Bronchial epithelial cell (primary cell): ENCODE measurements at regions not wholly inside any gene's neighbourhood (a gene's known extent, or its start where the extent isn't known, plus 50 kb on each side); places are given as distances from the start of the nearest gene placed in this dataset.

Experiments used
- DNase-seq: peaks from one replicate; pipeline ENCODE4 v3.0.0-alpha.2; 2010; ENCODE audit warnings: low read depth
- FAIRE-seq: peaks from 2 replicates; lab custom pipeline; 2011; peaks lifted over from hg19 to GRCh38; lab: Jason Lieb, UNC
- H3K27me3 ChIP-seq: 2 replicates; pipeline ENCODE4 v1.5.1; 2011; ENCODE audit warnings: low read length; ENCODE audit not compliant: control insufficient read depth, insufficient read depth
- H3K36me3 ChIP-seq: 2 replicates; pipeline ENCODE4 v1.5.1; 2011; ENCODE audit warnings: low read length; ENCODE audit not compliant: control insufficient read depth, insufficient read depth
- H3K4me3 ChIP-seq: 2 replicates; pipeline ENCODE4 v1.5.1; 2011; ENCODE audit warnings: mild to moderate bottlenecking, low read depth, low read length, control low read depth
- TF ChIP-seq, protein P1 (sequence below): IDR thresholded peaks from 2 replicates; pipeline ENCODE4 v1.5.1; 2011; ENCODE audit warnings: mild to moderate bottlenecking, moderate library complexity, low read length, control low read depth, inconsistent platforms; ENCODE audit not compliant: insufficient read depth, severe bottlenecking

- no peaks in the 10 kb centered on the region for H3K36me3 ChIP-seq
- TF ChIP-seq, protein P1, sequence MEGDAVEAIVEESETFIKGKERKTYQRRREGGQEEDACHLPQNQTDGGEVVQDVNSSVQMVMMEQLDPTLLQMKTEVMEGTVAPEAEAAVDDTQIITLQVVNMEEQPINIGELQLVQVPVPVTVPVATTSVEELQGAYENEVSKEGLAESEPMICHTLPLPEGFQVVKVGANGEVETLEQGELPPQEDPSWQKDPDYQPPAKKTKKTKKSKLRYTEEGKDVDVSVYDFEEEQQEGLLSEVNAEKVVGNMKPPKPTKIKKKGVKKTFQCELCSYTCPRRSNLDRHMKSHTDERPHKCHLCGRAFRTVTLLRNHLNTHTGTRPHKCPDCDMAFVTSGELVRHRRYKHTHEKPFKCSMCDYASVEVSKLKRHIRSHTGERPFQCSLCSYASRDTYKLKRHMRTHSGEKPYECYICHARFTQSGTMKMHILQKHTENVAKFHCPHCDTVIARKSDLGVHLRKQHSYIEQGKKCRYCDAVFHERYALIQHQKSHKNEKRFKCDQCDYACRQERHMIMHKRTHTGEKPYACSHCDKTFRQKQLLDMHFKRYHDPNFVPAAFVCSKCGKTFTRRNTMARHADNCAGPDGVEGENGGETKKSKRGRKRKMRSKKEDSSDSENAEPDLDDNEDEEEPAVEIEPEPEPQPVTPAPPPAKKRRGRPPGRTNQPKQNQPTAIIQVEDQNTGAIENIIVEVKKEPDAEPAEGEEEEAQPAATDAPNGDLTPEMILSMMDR: no peak
- H3K4me3 ChIP-seq: no peak overlapping the region
- FAIRE-seq (no peak), DNase-seq (no peak)
- no peaks in the 10 kb centered on the region for H3K27me3 ChIP-seq
Measured at GRCh38 chr5:157986431-157986990, 127.6 kb upstream of the CLINT1 start.

DNA sequence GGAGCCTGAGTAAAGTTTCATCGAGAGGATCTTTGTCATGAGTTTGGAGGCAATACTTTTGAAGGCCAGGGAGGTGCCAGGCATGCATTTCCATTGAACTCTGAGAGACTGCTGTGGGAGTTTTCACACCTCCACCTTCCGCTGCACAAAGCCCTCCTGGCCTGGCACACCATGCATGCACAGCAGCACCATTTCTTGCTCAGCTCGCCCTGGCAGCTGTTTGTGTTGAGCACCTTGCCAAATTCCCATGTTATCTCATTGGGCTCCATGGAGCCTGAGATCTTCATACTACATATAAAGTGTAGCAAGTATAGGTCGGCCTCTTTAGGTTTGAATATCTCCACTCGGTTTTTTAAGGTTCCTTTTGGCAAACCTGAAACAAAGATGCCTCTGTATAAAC lies 125.7 kb upstream of the CLINT1 start:
- no peaks in the 10 kb centered on the region for H3K36me3 ChIP-seq
- H3K4me3 ChIP-seq: no peak overlapping the region
- DNase-seq (no peak), FAIRE-seq (no peak)
- TF ChIP-seq, protein P1: no peak
- H3K27me3 ChIP-seq: no peaks in the 10 kb centered on the region

GRCh38 chr5:157983906-157984551 lies 125.1 kb upstream of the CLINT1 start:
- no peak for DNase-seq
- no peaks in the 10 kb centered on the region for H3K27me3 ChIP-seq
- no peaks in the 10 kb centered on the region for H3K36me3 ChIP-seq
- TF ChIP-seq, protein P1: no peak
- no peak overlapping the region for H3K4me3 ChIP-seq
- no peak for FAIRE-seq

DNA sequence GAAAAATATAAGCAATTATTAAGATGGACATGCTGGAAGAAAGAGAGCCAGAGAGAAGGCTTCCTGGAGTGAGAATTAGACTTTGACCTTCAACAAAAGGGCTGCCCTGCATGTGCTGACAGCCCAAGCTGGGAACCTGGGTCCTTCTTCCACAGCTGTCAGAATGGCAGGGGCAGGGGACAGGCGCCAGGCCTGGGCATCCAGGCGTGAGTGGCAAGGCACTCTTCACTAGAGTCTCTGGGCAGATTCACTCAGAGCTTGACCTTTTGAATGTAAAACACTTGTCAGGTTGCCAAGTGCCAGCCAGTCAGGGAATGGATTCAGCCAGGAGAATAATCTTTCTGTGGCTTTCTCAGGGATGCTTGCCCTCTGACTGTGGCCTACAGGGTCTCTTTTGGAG lies 119.1 kb upstream of the CLINT1 start:
- TF ChIP-seq, protein P1: no peak
- FAIRE-seq: no peak

GRCh38 chr5:157976429-157976828 lies 117.5 kb upstream of the CLINT1 start:
- no peak overlapping the region for H3K4me3 ChIP-seq
- H3K36me3 ChIP-seq: no peaks in the 10 kb centered on the region
- FAIRE-seq: no peak
- peak; percentile 62 for DNase-seq
- TF ChIP-seq, protein P1: no peak
- no peaks in the 10 kb centered on the region for H3K27me3 ChIP-seq

More for the DNA sequence above, 119.1 kb upstream of the CLINT1 start:
- Histone ChIP-seq H3K36me3 (no peaks in the 10 kb centered on the region), H3K27me3 (no peaks in the 10 kb centered on the region), H3K4me3 (no peak overlapping the region)
- no peak for DNase-seq

- Histone ChIP-seq H3K27me3 (no peaks in the 10 kb centered on the region), H3K4me3 (no peak overlapping the region), H3K36me3 (no peaks in the 10 kb centered on the region)
- TF ChIP-seq, protein P1: no peak
- no peak for DNase-seq
- FAIRE-seq: no peak
Measured at GRCh38 chr5:157972579-157972978, 113.6 kb upstream of the CLINT1 start.
